ENCODE measurements at regions not wholly inside any gene's neighbourhood (a gene's known extent, or its start where the extent isn't known, plus 50 kb on each side); places are given as distances from the start of the nearest gene placed in this dataset.

GRCh38 chrX:554271-554670 lies 76.3 kb upstream of the SHOX start:
- Histone ChIP-seq H3K4ac (ENCODE audit: low read depth, low read length) (no peak overlapping the region), H2BK12ac (ENCODE audit: insufficient read length, low read depth, low read length) (no peak overlapping the region), H2AFZ (ENCODE audit: low read length) (no peak overlapping the region), H4K91ac (ENCODE audit: insufficient read length, low read depth, low read length) (no peak overlapping the region), H3K9ac (ENCODE audit: extremely low read depth, insufficient read length, low read length) (no peak overlapping the region), H2BK5ac (ENCODE audit: insufficient read length, low read length) (no peak overlapping the region), H3K27ac (ENCODE audit: insufficient read length, low read depth, low read length) (no peak overlapping the region), H2BK120ac (ENCODE audit: low read depth, low read length, poor library complexity, severe bottlenecking) (no peak overlapping the region), H4K5ac (ENCODE audit: insufficient read length, low read depth, low read length) (no peak overlapping the region), H3K4me1 (ENCODE audit: insufficient read depth, low read length) (no peaks in the 10 kb centered on the region), H3K9me3 (ENCODE audit: control insufficient read depth, low read depth, low read length) (no peaks in the 10 kb centered on the region), H3K18ac (ENCODE audit: insufficient read length, low read depth, low read length) (no peak overlapping the region), H4K8ac (replicated peaks; ENCODE audit: insufficient read length, low read depth, low read length) (no peak overlapping the region), H2BK20ac (ENCODE audit: low read depth, low read length, poor library complexity, severe bottlenecking) (no peak overlapping the region), H3K23ac (ENCODE audit: insufficient read length, low read depth, low read length) (no peak overlapping the region), H3T11ph (ENCODE audit: low read length) (no peak overlapping the region), H4K20me1 (ENCODE audit: control insufficient read depth, insufficient read depth, insufficient read length) (no peaks in the 10 kb centered on the region), H3K56ac (ENCODE audit: insufficient read length, low read depth, low read length) (no peak overlapping the region), H3K4me2 (ENCODE audit: insufficient read depth, insufficient read length, low read length) (no peak overlapping the region), H3K27me3 (ENCODE audit: insufficient read depth, low read length) (no peaks in the 10 kb centered on the region), H3K14ac (ENCODE audit: insufficient read depth, low read length) (no peak overlapping the region), H3K79me1 (ENCODE audit: insufficient read depth, low read depth, low read length, poor library complexity, severe bottlenecking) (no peaks in the 10 kb centered on the region), H3K23me2 (ENCODE audit: insufficient read length, low read depth, low read length, poor library complexity, severe bottlenecking) (no peaks in the 10 kb centered on the region), H2AK5ac (ENCODE audit: insufficient read length, low read length) (no peak overlapping the region), H2BK15ac (ENCODE audit: low read depth, low read length) (no peak overlapping the region), H3K79me2 (ENCODE audit: insufficient read depth, low read length) (no peaks in the 10 kb centered on the region)
- no peak for TF ChIP-seq CTCF (conservative IDR thresholded peaks at IDR 0.05)
- Mint-ChIP-seq H3K36me3 (ENCODE audit: insufficient read depth in 1 of 3, low read depth in 3 of 3) (no peaks in the 10 kb centered on the region; a peak in 1 of 7 replicates), H3K4me3 (no peak overlapping the region), H3K27ac (no peak overlapping the region), H3K4me1 (no peaks in the 10 kb centered on the region), H3K27me3 (ENCODE audit: low read depth) (peaks cover 12% of the 10 kb centered on the region), H3K9me3 (peaks cover 6 to 16% of the 10 kb centered on the region in 2 experiments; a peak in 4 of 5 replicates)
- WGBS (ENCODE audit: extremely low coverage, insufficient read length, low lambda C conversion rate): no CpG with 5 or more reads among the region's 21 CpGs
- DNase-seq: no peak
